GM23338 (cell line): ENCODE measurements at regions not wholly inside any gene's neighbourhood (a gene's known extent, or its start where the extent isn't known, plus 50 kb on each side); places are given as distances from the start of the nearest gene placed in this dataset.

Source experiments
- ATAC-seq: fragments of 200-7000 bp; cut with Tn5 transposase; 3 replicates; pipeline ENCODE4 v1.9.1; 2020
- DNase-seq: peaks from one replicate; pipeline ENCODE4 v3.0.0-alpha.2; 2015; ENCODE audit warnings: low spot score
- H2AFZ ChIP-seq: fragments of 200-600 bp; sonication (generic); 2 replicates; pipeline ENCODE4 v1.8.0; 2016; ENCODE audit warnings: antibody characterized with exemption, mild to moderate bottlenecking, moderate library complexity
- H3F3A ChIP-seq: fragments of 200-600 bp; sonication (generic); replicated peaks from 2 replicates; pipeline ENCODE4 v1.8.0; 2017; ENCODE audit warnings: antibody characterized with exemption, mixed run types, low read depth
- H3K27ac ChIP-seq: fragments of 200-600 bp; sonication (generic); 2 replicates; pipeline ENCODE4 v1.6.1; 2016; ENCODE audit warnings: low read depth
- H3K27me3 ChIP-seq: fragments of 200-600 bp; sonication (generic); 2 replicates; pipeline ENCODE4 v1.8.0; 2016; ENCODE audit warnings: mild to moderate bottlenecking, mixed run types, moderate library complexity; ENCODE audit not compliant: insufficient read depth
- H3K36me3 ChIP-seq: fragments of 200-600 bp; sonication (generic); 2 replicates; pipeline ENCODE4 v1.8.0; 2016; ENCODE audit warnings: mild to moderate bottlenecking; ENCODE audit not compliant: insufficient read depth
- H3K4me1 ChIP-seq: fragments of 200-600 bp; sonication (generic); 2 replicates; pipeline ENCODE4 v1.8.0; 2016; ENCODE audit warnings: mild to moderate bottlenecking, moderate library complexity; ENCODE audit not compliant: insufficient read depth
- H3K4me2 ChIP-seq: fragments of 200-600 bp; sonication (generic); 2 replicates; pipeline ENCODE4 v1.7.1; 2017; ENCODE audit warnings: mixed run types
- H3K4me3 ChIP-seq: fragments of 200-600 bp; sonication (generic); 2 replicates; pipeline ENCODE4 v1.6.1; 2016; ENCODE audit warnings: mixed run types
- H3K79me2 ChIP-seq: fragments of 200-600 bp; sonication (generic); replicated peaks from 2 replicates; pipeline ENCODE4 v1.8.0; 2017; ENCODE audit warnings: mild to moderate bottlenecking; ENCODE audit not compliant: insufficient read depth
- H3K9me2 ChIP-seq: fragments of 200-600 bp; sonication (generic); 2 replicates; pipeline ENCODE4 v1.8.0; 2017; ENCODE audit not compliant: insufficient read depth
- H4K20me1 ChIP-seq: fragments of 200-600 bp; sonication (generic); replicated peaks from 2 replicates; pipeline ENCODE4 v1.8.0; 2017; ENCODE audit warnings: mild to moderate bottlenecking; ENCODE audit not compliant: insufficient read depth
- H3K27ac Mint-ChIP-seq: 2 replicates; pipeline ENCODE4 v1.8.0; 2020; ENCODE audit warnings: inconsistent platforms, mild to moderate bottlenecking, moderate library complexity, mixed read lengths
- H3K27me3 Mint-ChIP-seq: 3 replicates; pipeline ENCODE4 v1.8.0; 2022; ENCODE audit warnings: low read depth, mild to moderate bottlenecking, moderate library complexity, mixed read lengths, inconsistent platforms; ENCODE audit not compliant: insufficient read depth, poor library complexity
- H3K36me3 Mint-ChIP-seq: 3 replicates; pipeline ENCODE4 v1.8.0; 2021; ENCODE audit warnings: low read depth, mild to moderate bottlenecking, inconsistent platforms, moderate library complexity, mixed read lengths
- H3K4me1 Mint-ChIP-seq: 3 replicates; pipeline ENCODE4 v1.8.0; 2020; ENCODE audit warnings: mild to moderate bottlenecking, inconsistent platforms, mixed read lengths
- H3K4me3 Mint-ChIP-seq: 3 replicates; pipeline ENCODE4 v1.8.0; 2021; ENCODE audit warnings: moderate library complexity, mild to moderate bottlenecking, inconsistent platforms, mixed read lengths
- H3K9me3 Mint-ChIP-seq: 3 replicates; pipeline ENCODE4 v1.8.0; 2020; ENCODE audit warnings: moderate library complexity, mild to moderate bottlenecking, inconsistent platforms, mixed read lengths
- CREB1 ChIP-seq: fragments of 250-450 bp; sonication (Bioruptor Pico); IDR thresholded peaks from 2 replicates; pipeline ENCODE4 v1.5.0; 2020; ENCODE audit warnings: low read depth, mild to moderate bottlenecking, moderate library complexity
- CTCF ChIP-seq, 2 experiments: fragments of 200-600 bp in 1 of 2; sonication (generic) in 1 of 2; conservative IDR thresholded peaks; 2 replicates each; pipeline versions ENCODE4 v1.5.1 to v1.6.1; 2016 to 2017; ENCODE audit warnings: antibody characterized with exemption in 2 of 2, low read depth in 2 of 2, mild to moderate bottlenecking in 2 of 2, moderate library complexity in 1 of 2
- EZH2 ChIP-seq: fragments of 200-600 bp; sonication (generic); IDR thresholded peaks from one replicate; pipeline ENCODE4 v1.8.0; 2017; ENCODE audit warnings: antibody characterized with exemption, mild to moderate bottlenecking, low read depth; ENCODE audit not compliant: unreplicated experiment
- EZH2phosphoT487 ChIP-seq: fragments of 200-600 bp; sonication (generic); IDR thresholded peaks from one replicate; pipeline ENCODE4 v1.8.1; 2018; ENCODE audit warnings: antibody characterized with exemption; ENCODE audit not compliant: unreplicated experiment
- JUNB ChIP-seq: IDR thresholded peaks from one replicate; pipeline ENCODE4 v1.6.1; 2016; ENCODE audit warnings: antibody characterized with exemption; ENCODE audit not compliant: unreplicated experiment
- NANOG ChIP-seq: IDR thresholded peaks from 2 replicates; pipeline ENCODE4 v1.6.1; 2016; ENCODE audit warnings: antibody characterized with exemption, borderline replicate concordance
- POLR2AphosphoS5 ChIP-seq: IDR thresholded peaks from 2 replicates; pipeline ENCODE4 v1.6.1; 2016; ENCODE audit warnings: antibody characterized with exemption, low read depth
- STAT1 ChIP-seq: IDR thresholded peaks from one replicate; pipeline ENCODE4 v1.6.1; 2016; ENCODE audit warnings: antibody characterized with exemption; ENCODE audit not compliant: unreplicated experiment
- ZNF114 ChIP-seq: fragments of 250-450 bp; sonication (Bioruptor Pico); IDR thresholded peaks from 2 replicates; pipeline ENCODE4 v1.5.0; 2020; ENCODE audit warnings: mild to moderate bottlenecking, moderate library complexity
- ZNF331 ChIP-seq: fragments of 250-450 bp; sonication (Bioruptor Pico); IDR thresholded peaks from 2 replicates; pipeline ENCODE4 v1.5.0; 2020; ENCODE audit warnings: low read depth, mild to moderate bottlenecking, moderate library complexity
- ZNF462 ChIP-seq: fragments of 250-450 bp; sonication (Bioruptor Pico); IDR thresholded peaks from 2 replicates; pipeline ENCODE4 v1.5.0; 2020; ENCODE audit warnings: mild to moderate bottlenecking, moderate library complexity
- TF ChIP-seq, protein P1 (sequence below): IDR thresholded peaks from 2 replicates; pipeline ENCODE4 v1.6.1; 2016; ENCODE audit warnings: antibody characterized with exemption
- TF ChIP-seq, protein P2 (sequence below): IDR thresholded peaks from one replicate; pipeline ENCODE4 v1.6.1; 2018; ENCODE audit warnings: antibody characterized with exemption; ENCODE audit not compliant: unreplicated experiment

- H3F3A ChIP-seq = no peaks in the 10 kb centered on the region
- Mint-ChIP-seq H3K27me3 (peaks cover 3% of the 10 kb centered on the region), H3K4me1 (peaks cover 37% of the 10 kb centered on the region), H3K36me3 (no peaks in the 10 kb centered on the region), H3K9me3 (no peaks in the 10 kb centered on the region; the same call in 2 of the 3 replicates), H3K27ac (peak overlapping the region; percentile 89), H3K4me3 (peak overlapping the region; percentile 15; the same call in 1 of the 3 replicates)
- peaks cover 30% of the 10 kb centered on the region for H3K4me1 ChIP-seq
- H3K27me3 ChIP-seq = no peaks in the 10 kb centered on the region
- TF ChIP-seq ZNF462 (CRISPR knock-in tag) (0 out of 2 replicates have a peak, but pooled peaks have one; percentile 2), STAT1 (no peak), CTCF (conservative IDR thresholded peaks at IDR 0.05; ENCODE audit: low read depth in 2 of 2) (0 out of 4 replicates have a peak, but pooled peaks of 1 of the 2 experiments have one; percentile 6), CREB1 (CRISPR knock-in tag) (no peak), ZNF114 (no peak), ZNF331 (CRISPR knock-in tag) (no peak), POLR2AphosphoS5 (no peak), NANOG (peak; percentile 87), EZH2 (no peak), EZH2phosphoT487 (no peak), JUNB (no peak)
- TF ChIP-seq, protein P1, sequence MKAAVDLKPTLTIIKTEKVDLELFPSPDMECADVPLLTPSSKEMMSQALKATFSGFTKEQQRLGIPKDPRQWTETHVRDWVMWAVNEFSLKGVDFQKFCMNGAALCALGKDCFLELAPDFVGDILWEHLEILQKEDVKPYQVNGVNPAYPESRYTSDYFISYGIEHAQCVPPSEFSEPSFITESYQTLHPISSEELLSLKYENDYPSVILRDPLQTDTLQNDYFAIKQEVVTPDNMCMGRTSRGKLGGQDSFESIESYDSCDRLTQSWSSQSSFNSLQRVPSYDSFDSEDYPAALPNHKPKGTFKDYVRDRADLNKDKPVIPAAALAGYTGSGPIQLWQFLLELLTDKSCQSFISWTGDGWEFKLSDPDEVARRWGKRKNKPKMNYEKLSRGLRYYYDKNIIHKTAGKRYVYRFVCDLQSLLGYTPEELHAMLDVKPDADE = no peak
- TF ChIP-seq, protein P2, sequence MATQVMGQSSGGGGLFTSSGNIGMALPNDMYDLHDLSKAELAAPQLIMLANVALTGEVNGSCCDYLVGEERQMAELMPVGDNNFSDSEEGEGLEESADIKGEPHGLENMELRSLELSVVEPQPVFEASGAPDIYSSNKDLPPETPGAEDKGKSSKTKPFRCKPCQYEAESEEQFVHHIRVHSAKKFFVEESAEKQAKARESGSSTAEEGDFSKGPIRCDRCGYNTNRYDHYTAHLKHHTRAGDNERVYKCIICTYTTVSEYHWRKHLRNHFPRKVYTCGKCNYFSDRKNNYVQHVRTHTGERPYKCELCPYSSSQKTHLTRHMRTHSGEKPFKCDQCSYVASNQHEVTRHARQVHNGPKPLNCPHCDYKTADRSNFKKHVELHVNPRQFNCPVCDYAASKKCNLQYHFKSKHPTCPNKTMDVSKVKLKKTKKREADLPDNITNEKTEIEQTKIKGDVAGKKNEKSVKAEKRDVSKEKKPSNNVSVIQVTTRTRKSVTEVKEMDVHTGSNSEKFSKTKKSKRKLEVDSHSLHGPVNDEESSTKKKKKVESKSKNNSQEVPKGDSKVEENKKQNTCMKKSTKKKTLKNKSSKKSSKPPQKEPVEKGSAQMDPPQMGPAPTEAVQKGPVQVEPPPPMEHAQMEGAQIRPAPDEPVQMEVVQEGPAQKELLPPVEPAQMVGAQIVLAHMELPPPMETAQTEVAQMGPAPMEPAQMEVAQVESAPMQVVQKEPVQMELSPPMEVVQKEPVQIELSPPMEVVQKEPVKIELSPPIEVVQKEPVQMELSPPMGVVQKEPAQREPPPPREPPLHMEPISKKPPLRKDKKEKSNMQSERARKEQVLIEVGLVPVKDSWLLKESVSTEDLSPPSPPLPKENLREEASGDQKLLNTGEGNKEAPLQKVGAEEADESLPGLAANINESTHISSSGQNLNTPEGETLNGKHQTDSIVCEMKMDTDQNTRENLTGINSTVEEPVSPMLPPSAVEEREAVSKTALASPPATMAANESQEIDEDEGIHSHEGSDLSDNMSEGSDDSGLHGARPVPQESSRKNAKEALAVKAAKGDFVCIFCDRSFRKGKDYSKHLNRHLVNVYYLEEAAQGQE = no peak
- H3K9me2 ChIP-seq = peaks cover 13% of the 10 kb centered on the region; the same call in 1 of the 2 replicates
- H2AFZ ChIP-seq = no peak overlapping the region
- peak overlapping the region; percentile 47 for H3K4me2 ChIP-seq
- H3K36me3 ChIP-seq = no peaks in the 10 kb centered on the region
- peak overlapping the region; percentile 4; the same call in 1 of the 2 replicates for H3K4me3 ChIP-seq
- H3K79me2 ChIP-seq = no peaks in the 10 kb centered on the region
- peak; percentile 49; the same call in 2 of the 3 replicates for ATAC-seq
- H3K27ac ChIP-seq = peak overlapping the region; percentile 47
- peak; percentile 10 for DNase-seq
- no peaks in the 10 kb centered on the region for H4K20me1 ChIP-seq
Measured at GRCh38 chr6:94464018-94464510, 1044.7 kb upstream of the EPHA7 start.
